ENCODE measurements at regions not wholly inside any gene's neighbourhood (a gene's known extent, or its start where the extent isn't known, plus 50 kb on each side); places are given as distances from the start of the nearest gene placed in this dataset.

- Histone ChIP-seq H3K27me3 (no peaks in the 10 kb centered on the region), H3K4me1 (no peaks in the 10 kb centered on the region), H3K4me3 (no peak overlapping the region), H3K27ac (no peak overlapping the region), H3K36me3 (no peaks in the 10 kb centered on the region), H3K9me3 (peaks cover 7 to 8% of the 10 kb centered on the region in 2 donors)
- in situ Hi-C loops (cut with MboI; ENCODE audit: low pct_ligation_motif_present in 1 of 4, low pct_unique_long_range_greater_than_20kb in 1 of 4, low sequenced_read_pairs in 3 of 4), result no loop called here
- no peak for DNase-seq
- WGBS, 2 donors (ENCODE audit: low coverage in 1 of 2), result 61 to 71% methylated on average over 2 to 4 of the region's 4 CpGs
- intact Hi-C loops (cut with DNase I; ENCODE audit: low total_unique reads), result no loop called here
- no peak for TF ChIP-seq CTCF (IDR thresholded peaks at IDR 0.05)
- TF ChIP-seq POLR2A (IDR thresholded peaks at IDR 0.05), result no peak
- TF ChIP-seq POLR2AphosphoS5 (IDR thresholded peaks at IDR 0.05), result no peak
- no peak for TF ChIP-seq EP300 (IDR thresholded peaks at IDR 0.05; ENCODE audit: low read depth)
Measured at GRCh38 chr13:84393981-84394625, 511.8 kb upstream of the SLITRK1 start.

- in situ Hi-C loops (cut with MboI; ENCODE audit: low pct_ligation_motif_present in 1 of 4, low pct_unique_long_range_greater_than_20kb in 1 of 4, low sequenced_read_pairs in 3 of 4) (no loop called here), intact Hi-C loops (cut with DNase I; ENCODE audit: low total_unique reads) (no loop called here)
- Histone ChIP-seq H3K4me3 (no peak overlapping the region), H3K9me3 (peaks cover 0 to 6% of the 10 kb centered on the region in 2 donors), H3K36me3 (no peaks in the 10 kb centered on the region), H3K27me3 (no peaks in the 10 kb centered on the region), H3K27ac (no peak overlapping the region), H3K4me1 (no peaks in the 10 kb centered on the region)
- TF ChIP-seq POLR2AphosphoS5 (IDR thresholded peaks at IDR 0.05) (no peak), POLR2A (IDR thresholded peaks at IDR 0.05) (no peak), EP300 (IDR thresholded peaks at IDR 0.05; ENCODE audit: low read depth) (no peak), CTCF (IDR thresholded peaks at IDR 0.05) (no peak)
- WGBS, 2 donors (ENCODE audit: low coverage in 1 of 2), result 59 to 61% methylated on average over 3 of the region's 3 CpGs
- DNase-seq, result no peak
Measured at GRCh38 chr13:84380866-84381265, 498.6 kb upstream of the SLITRK1 start.

- no peaks in the 10 kb centered on the region for H3K4me1 ChIP-seq
- H3K27ac ChIP-seq, result no peak overlapping the region
- DNase-seq, result no peak
- H3K27me3 ChIP-seq, result no peaks in the 10 kb centered on the region
- in situ Hi-C loops (cut with MboI; ENCODE audit: low pct_ligation_motif_present in 1 of 4, low pct_unique_long_range_greater_than_20kb in 1 of 4, low sequenced_read_pairs in 3 of 4), result no loop called here
- TF ChIP-seq CTCF (IDR thresholded peaks at IDR 0.05) (no peak), EP300 (IDR thresholded peaks at IDR 0.05; ENCODE audit: low read depth) (no peak), POLR2A (IDR thresholded peaks at IDR 0.05) (no peak), POLR2AphosphoS5 (IDR thresholded peaks at IDR 0.05) (no peak)
- H3K4me3 ChIP-seq, result no peak overlapping the region
- intact Hi-C loops (cut with DNase I; ENCODE audit: low total_unique reads), result no loop called here
- peaks cover 0 to 3% of the 10 kb centered on the region in 2 donors for H3K9me3 ChIP-seq
- no peaks in the 10 kb centered on the region for H3K36me3 ChIP-seq
Measured at GRCh38 chr13:84377106-84377505, 494.8 kb upstream of the SLITRK1 start.

GRCh38 chr13:84366506-84366905, 484.2 kb upstream of the SLITRK1 start:
- Histone ChIP-seq H3K27me3 (no peaks in the 10 kb centered on the region), H3K36me3 (no peaks in the 10 kb centered on the region), H3K27ac (no peak overlapping the region), H3K4me3 (no peak overlapping the region), H3K4me1 (no peaks in the 10 kb centered on the region), H3K9me3 (peaks cover 0 to 4% of the 10 kb centered on the region in 2 donors)
- 83 to 100% methylated on average over 2 of the region's 2 CpGs for WGBS, 2 donors (ENCODE audit: low coverage in 1 of 2)
- in situ Hi-C loops (cut with MboI; ENCODE audit: low pct_ligation_motif_present in 1 of 4, low pct_unique_long_range_greater_than_20kb in 1 of 4, low sequenced_read_pairs in 3 of 4) (no loop called here), intact Hi-C loops (cut with DNase I; ENCODE audit: low total_unique reads) (no loop called here)
- DNase-seq, result no peak
- TF ChIP-seq POLR2A (IDR thresholded peaks at IDR 0.05), result no peak

- H3K27ac ChIP-seq, result no peak overlapping the region
- no peak overlapping the region for H3K4me3 ChIP-seq
- intact Hi-C loops (cut with DNase I; ENCODE audit: low total_unique reads) (no loop called here), in situ Hi-C loops (cut with MboI; ENCODE audit: low pct_ligation_motif_present in 1 of 4, low pct_unique_long_range_greater_than_20kb in 1 of 4, low sequenced_read_pairs in 3 of 4) (no loop called here)
- H3K36me3 ChIP-seq, result no peaks in the 10 kb centered on the region
- H3K4me1 ChIP-seq, result no peaks in the 10 kb centered on the region
- H3K27me3 ChIP-seq, result no peaks in the 10 kb centered on the region
- no peak for DNase-seq
- TF ChIP-seq EP300 (IDR thresholded peaks at IDR 0.05; ENCODE audit: low read depth) (no peak), POLR2AphosphoS5 (IDR thresholded peaks at IDR 0.05) (no peak), POLR2A (IDR thresholded peaks at IDR 0.05) (no peak)
- WGBS, 2 donors (ENCODE audit: low coverage in 1 of 2), result 45 to 59% methylated on average over 3 of the region's 3 CpGs
- H3K9me3 ChIP-seq, result no peaks in the 10 kb centered on the region
Measured at GRCh38 chr13:84362777-84363176, 480.5 kb upstream of the SLITRK1 start.
